Heart left ventricle (tissue), 13 donors: ENCODE measurements at regions not wholly inside any gene's neighbourhood (a gene's known extent, or its start where the extent isn't known, plus 50 kb on each side); places are given as distances from the start of the nearest gene placed in this dataset.

ENCODE experiments used
- CTCF ChIP-seq, 12 donors: fragments of 200-600 bp; sonication (generic) in 4 of 12; IDR thresholded peaks; one replicate each; pipeline versions ENCODE4 v1.5.0 to v1.8.0; 2018 to 2022; ENCODE audit warnings: antibody characterized with exemption in 12 of 12, mild to moderate bottlenecking in 5 of 12
- POLR2A ChIP-seq, 2 donors: fragments of 450-650 bp; IDR thresholded peaks; one replicate each; pipeline ENCODE4 v1.6.1; 2017; ENCODE audit warnings: antibody characterized with exemption in 2 of 2, mild to moderate bottlenecking in 2 of 2, moderate library complexity in 2 of 2
- donor health status: ischemic (EF 13 %, LVEDD 7.1; RV severe dilation, severe dysfunction).
- donor health status: DM: no; HTN: yes; CAD: no.
- donor health status: DM: no; HTN: no; CAD: no.
- donor health status: ischemic (EF 25% LVEDD 6.9; RV normal size, moderate dysfunction).
- donor health status: ischemic (EF 25% LVEDD 5.7; RV mildly dilated, moderate dysfunction).
- donor health status: ischemic (EF 35%, LVEDD 5.7; RV mildly dilated, moderate dysfunction).
- donor health status: nonischemic (EF 11% LVEDD 7.7; RV severe dilation, severe dysfunction).
- donor health status: DM: yes; HTN: yes; CAD: no.
- donor health status: PGD.
- donor health status: ischemic (EF 29% LVEDD 5.4; RV normal size, mild dysfunction).
- donor health status: nonischemic (EF 23%, LVEDD 6.1; RV moderate dilation, normal function).

- TF ChIP-seq CTCF (IDR thresholded peaks at IDR 0.05) = no peak
- no peak for TF ChIP-seq POLR2A (IDR thresholded peaks at IDR 0.05)
Observed at GRCh38 chr13:103965506-103966243, 899.5 kb upstream of the SLC10A2 start.
